ENCODE measurements at regions not wholly inside any gene's neighbourhood (a gene's known extent, or its start where the extent isn't known, plus 50 kb on each side); places are given as distances from the start of the nearest gene placed in this dataset.
A peak's percentile ranks its signal among the peaks of the same experiment; 100 is the strongest.

- intact Hi-C loops (cut with micrococcal nuclease): no loop called here
- Mint-ChIP-seq H3K4me3 (no peak overlapping the region), H3K27me3 (no peaks in the 10 kb centered on the region), H3K4me1 (peaks cover 4% of the 10 kb centered on the region), H3K27ac (peak overlapping the region; percentile 22), H3K9me3 (peaks cover 3% of the 10 kb centered on the region), H3K36me3 (ENCODE audit: low read depth) (peaks cover 7% of the 10 kb centered on the region)
- no peak for DNase-seq
Measured at GRCh38 chr6:131368198-131368911, 204.7 kb upstream of the ARG1 start.

- no peak for DNase-seq
- no peaks in the 10 kb centered on the region for H3K27me3 Mint-ChIP-seq
- no peak overlapping the region for H3K27ac Mint-ChIP-seq
- H3K9me3 Mint-ChIP-seq: peaks cover 3% of the 10 kb centered on the region
- peaks cover 5% of the 10 kb centered on the region for H3K36me3 Mint-ChIP-seq (ENCODE audit: low read depth)
- intact Hi-C loops (cut with micrococcal nuclease): no loop called here
- no peaks in the 10 kb centered on the region for H3K4me1 Mint-ChIP-seq
- no peak overlapping the region for H3K4me3 Mint-ChIP-seq
Measured at GRCh38 chr6:131372535-131372934, 200.5 kb upstream of the ARG1 start.

GRCh38 chr6:131377112-131377705 is 195.8 kb upstream of the ARG1 start:
- Mint-ChIP-seq H3K36me3 (ENCODE audit: low read depth) (peaks cover 5% of the 10 kb centered on the region), H3K27ac (no peak overlapping the region), H3K27me3 (no peaks in the 10 kb centered on the region), H3K4me3 (no peak overlapping the region), H3K9me3 (peaks cover 9% of the 10 kb centered on the region), H3K4me1 (peaks cover 4% of the 10 kb centered on the region)
- intact Hi-C loops (cut with micrococcal nuclease): no loop called here
- DNase-seq: no peak

- peaks cover 6% of the 10 kb centered on the region for H3K9me3 Mint-ChIP-seq
- peaks cover 4% of the 10 kb centered on the region for H3K4me1 Mint-ChIP-seq
- DNase-seq: no peak
- no peaks in the 10 kb centered on the region for H3K27me3 Mint-ChIP-seq
- peaks cover 1% of the 10 kb centered on the region for H3K36me3 Mint-ChIP-seq (ENCODE audit: low read depth)
- intact Hi-C loops (cut with micrococcal nuclease): no loop called here
- no peak overlapping the region for H3K4me3 Mint-ChIP-seq
- no peak overlapping the region for H3K27ac Mint-ChIP-seq
Measured at GRCh38 chr6:131378874-131379273, 194.2 kb upstream of the ARG1 start.

GRCh38 chr6:131379948-131380347 is 193.1 kb upstream of the ARG1 start:
- Mint-ChIP-seq H3K27me3 (no peaks in the 10 kb centered on the region), H3K4me3 (no peak overlapping the region), H3K9me3 (peaks cover 6% of the 10 kb centered on the region), H3K27ac (no peak overlapping the region), H3K4me1 (peaks cover 4% of the 10 kb centered on the region), H3K36me3 (ENCODE audit: low read depth) (peaks cover 1% of the 10 kb centered on the region)
- intact Hi-C loops (cut with micrococcal nuclease): no loop called here
- no peak for DNase-seq

GRCh38 chr6:131381052-131381708 is 191.8 kb upstream of the ARG1 start:
- intact Hi-C loops (cut with micrococcal nuclease): no loop called here
- H3K4me1 Mint-ChIP-seq: peaks cover 4% of the 10 kb centered on the region
- DNase-seq: no peak
- no peaks in the 10 kb centered on the region for H3K27me3 Mint-ChIP-seq
- peaks cover 6% of the 10 kb centered on the region for H3K9me3 Mint-ChIP-seq
- H3K4me3 Mint-ChIP-seq: no peak overlapping the region
- H3K27ac Mint-ChIP-seq: no peak overlapping the region
- peaks cover 6% of the 10 kb centered on the region for H3K36me3 Mint-ChIP-seq (ENCODE audit: low read depth)

GRCh38 chr6:131381709-131382093 is 191.3 kb upstream of the ARG1 start:
- peaks cover 4% of the 10 kb centered on the region for H3K4me1 Mint-ChIP-seq
- peaks cover 6% of the 10 kb centered on the region for H3K9me3 Mint-ChIP-seq
- intact Hi-C loops (cut with micrococcal nuclease): no loop called here
- H3K4me3 Mint-ChIP-seq: no peak overlapping the region
- H3K27me3 Mint-ChIP-seq: no peaks in the 10 kb centered on the region
- peaks cover 7% of the 10 kb centered on the region for H3K36me3 Mint-ChIP-seq (ENCODE audit: low read depth)
- DNase-seq: no peak
- no peak overlapping the region for H3K27ac Mint-ChIP-seq

GRCh38 chr6:131382631-131383030 is 190.4 kb upstream of the ARG1 start:
- DNase-seq: no peak
- peaks cover 6% of the 10 kb centered on the region for H3K9me3 Mint-ChIP-seq
- intact Hi-C loops (cut with micrococcal nuclease): no loop called here
- no peaks in the 10 kb centered on the region for H3K27me3 Mint-ChIP-seq
- no peak overlapping the region for H3K4me3 Mint-ChIP-seq
- H3K36me3 Mint-ChIP-seq (ENCODE audit: low read depth): peaks cover 7% of the 10 kb centered on the region
- H3K27ac Mint-ChIP-seq: no peak overlapping the region
- peaks cover 4% of the 10 kb centered on the region for H3K4me1 Mint-ChIP-seq

- Mint-ChIP-seq H3K4me1 (peaks cover 4% of the 10 kb centered on the region), H3K9me3 (peaks cover 6% of the 10 kb centered on the region), H3K27ac (no peak overlapping the region), H3K27me3 (no peaks in the 10 kb centered on the region), H3K4me3 (no peak overlapping the region), H3K36me3 (ENCODE audit: low read depth) (peaks cover 10% of the 10 kb centered on the region)
- intact Hi-C loops (cut with micrococcal nuclease): no loop called here
- no peak for DNase-seq
Measured at GRCh38 chr6:131383421-131384411, 189.3 kb upstream of the ARG1 start.

GRCh38 chr6:131387562-131388447 is 185.2 kb upstream of the ARG1 start:
- DNase-seq: no peak
- H3K36me3 Mint-ChIP-seq (ENCODE audit: low read depth): peaks cover 19% of the 10 kb centered on the region
- H3K4me1 Mint-ChIP-seq: peaks cover 3% of the 10 kb centered on the region
- no peak overlapping the region for H3K27ac Mint-ChIP-seq
- peaks cover 4% of the 10 kb centered on the region for H3K9me3 Mint-ChIP-seq
- H3K4me3 Mint-ChIP-seq: no peak overlapping the region
- intact Hi-C loops (cut with micrococcal nuclease): no loop called here
- no peaks in the 10 kb centered on the region for H3K27me3 Mint-ChIP-seq

GRCh38 chr6:131390322-131390721 is 182.7 kb upstream of the ARG1 start:
- Mint-ChIP-seq H3K36me3 (ENCODE audit: low read depth) (peaks cover 26% of the 10 kb centered on the region), H3K4me1 (peaks cover 6% of the 10 kb centered on the region), H3K4me3 (no peak overlapping the region), H3K27ac (no peak overlapping the region), H3K27me3 (no peaks in the 10 kb centered on the region), H3K9me3 (peaks cover 12% of the 10 kb centered on the region)
- DNase-seq: no peak
- intact Hi-C loops (cut with micrococcal nuclease): no loop called here

- DNase-seq: no peak
- intact Hi-C loops (cut with micrococcal nuclease): no loop called here
- Mint-ChIP-seq H3K36me3 (ENCODE audit: low read depth) (peaks cover 25% of the 10 kb centered on the region), H3K4me1 (peaks cover 6% of the 10 kb centered on the region), H3K27me3 (no peaks in the 10 kb centered on the region), H3K4me3 (no peak overlapping the region), H3K27ac (no peak overlapping the region), H3K9me3 (peaks cover 12% of the 10 kb centered on the region)
Measured at GRCh38 chr6:131391116-131391515, 181.9 kb upstream of the ARG1 start.

GRCh38 chr6:131393433-131393832 is 179.6 kb upstream of the ARG1 start:
- H3K4me1 Mint-ChIP-seq: peaks cover 6% of the 10 kb centered on the region
- no peaks in the 10 kb centered on the region for H3K27me3 Mint-ChIP-seq
- H3K36me3 Mint-ChIP-seq (ENCODE audit: low read depth): peaks cover 26% of the 10 kb centered on the region
- no peak overlapping the region for H3K4me3 Mint-ChIP-seq
- DNase-seq: no peak
- H3K27ac Mint-ChIP-seq: no peak overlapping the region
- intact Hi-C loops (cut with micrococcal nuclease): no loop called here
- peaks cover 12% of the 10 kb centered on the region for H3K9me3 Mint-ChIP-seq
